ENCODE measurements at regions not wholly inside any gene's neighbourhood (a gene's known extent, or its start where the extent isn't known, plus 50 kb on each side); places are given as distances from the start of the nearest gene placed in this dataset.
A peak's percentile ranks its signal among the peaks of the same experiment; 100 is the strongest.

DNA sequence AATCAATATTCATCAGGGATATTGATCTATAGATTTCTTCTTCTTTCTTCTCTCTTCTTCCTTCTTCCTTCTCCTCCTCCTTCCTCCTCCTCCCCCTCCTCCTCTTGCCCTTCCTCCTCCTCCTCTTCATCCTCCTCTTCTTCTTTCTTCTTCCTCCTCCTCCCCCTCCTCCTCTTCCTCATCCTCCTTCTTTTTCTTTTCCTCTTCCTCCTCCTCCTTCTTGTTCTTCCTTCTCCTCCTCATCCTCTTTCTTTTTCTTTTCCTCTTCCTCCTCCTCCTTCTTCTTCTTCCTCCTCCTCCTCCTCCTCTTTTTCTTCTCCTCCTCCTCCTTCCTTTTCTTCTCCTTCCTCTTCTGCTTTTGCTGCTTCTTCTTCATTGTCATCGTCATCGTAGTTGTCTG is 52.4 kb upstream of the SERINC1 start:
- DNase-seq = no peak

DNA sequence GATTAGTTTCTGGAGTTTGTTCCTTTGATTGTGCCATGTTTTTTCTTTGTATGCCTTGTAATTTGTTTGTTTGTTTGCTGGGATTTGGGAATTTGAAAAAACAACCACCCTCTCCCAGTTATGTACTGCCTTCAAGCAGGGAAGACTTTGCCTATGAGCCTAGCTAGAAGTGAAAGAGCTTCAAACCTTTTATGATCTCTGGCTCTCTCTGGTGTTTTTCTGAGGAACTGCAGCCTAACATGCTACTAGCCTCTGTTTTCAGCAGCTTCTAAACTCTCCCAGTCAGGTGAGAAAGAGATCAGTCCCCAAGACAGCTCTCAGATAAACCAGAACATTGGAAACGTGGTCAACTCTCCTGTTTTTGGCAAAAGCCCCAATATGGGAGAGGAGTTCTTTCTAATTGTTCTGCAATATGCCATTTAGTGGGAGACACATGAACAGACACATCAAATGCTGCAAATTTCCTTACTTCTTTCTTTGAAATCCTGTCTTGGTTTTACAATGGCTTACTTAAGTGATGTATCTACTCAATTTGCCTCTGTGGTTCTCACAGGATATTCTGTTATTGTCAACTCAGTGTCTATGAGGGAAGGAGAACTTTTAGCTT is 58.9 kb upstream of the SERINC1 start:
- peak; percentile 72 for DNase-seq

DNA sequence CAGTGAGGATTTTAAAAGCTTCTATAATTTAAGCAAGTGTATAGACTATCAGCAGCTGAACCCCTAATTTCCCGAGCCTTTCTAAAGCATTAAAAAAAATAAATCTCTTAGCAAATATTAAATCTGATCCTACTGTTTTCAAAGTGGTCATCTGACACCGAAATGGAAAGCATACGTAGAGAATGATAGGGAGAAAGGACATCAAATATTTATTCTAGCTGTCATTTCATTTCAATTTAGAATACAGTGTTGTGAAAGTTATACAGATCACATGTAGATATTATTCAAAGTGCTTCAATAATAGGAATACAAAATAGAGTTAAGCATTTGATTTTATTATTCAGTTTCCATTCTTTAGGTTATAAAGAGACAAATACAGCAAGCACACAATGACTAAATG is 61.9 kb upstream of the PKIB start:
- DNase-seq = peak; percentile 68

DNA sequence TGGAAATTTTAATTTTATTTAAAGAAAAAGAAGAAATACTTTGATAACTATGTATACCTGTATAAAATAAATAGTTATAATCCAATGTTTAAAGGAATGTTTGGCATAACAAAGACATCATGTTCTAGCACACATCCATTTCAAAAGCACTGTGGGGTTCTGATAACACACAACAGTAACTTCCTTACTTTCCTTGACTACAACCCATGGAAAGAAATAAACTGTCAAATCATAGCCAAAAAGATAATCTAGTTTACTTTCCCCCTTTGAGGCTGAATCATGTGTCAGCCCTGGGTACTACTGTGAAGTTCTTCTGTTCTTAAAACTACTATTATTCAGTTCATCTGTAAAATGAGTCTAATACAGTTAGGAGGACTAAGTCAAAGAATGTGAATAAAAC is 61.4 kb upstream of the PKIB start:
- DNase-seq = no peak

DNA sequence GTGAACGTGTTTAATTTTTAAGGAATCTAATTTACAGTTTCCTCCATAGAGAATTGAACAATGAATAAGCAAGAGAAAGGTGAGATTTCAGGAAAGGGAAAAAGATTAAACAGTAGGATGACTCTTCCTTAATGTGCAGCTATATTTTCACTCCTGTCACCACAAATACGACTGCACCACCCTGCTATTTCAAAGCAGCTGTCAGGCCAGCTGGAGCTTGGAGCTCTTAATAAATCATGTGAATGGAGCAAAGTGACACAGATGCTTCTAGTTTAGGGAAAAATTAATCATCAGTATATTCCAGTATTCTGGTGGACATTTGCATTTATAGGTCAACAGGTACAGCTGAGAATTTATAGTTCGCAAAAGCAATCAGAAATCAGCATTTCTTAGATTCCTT is 56.5 kb upstream of the PKIB start:
- peak; percentile 4 for DNase-seq

DNA sequence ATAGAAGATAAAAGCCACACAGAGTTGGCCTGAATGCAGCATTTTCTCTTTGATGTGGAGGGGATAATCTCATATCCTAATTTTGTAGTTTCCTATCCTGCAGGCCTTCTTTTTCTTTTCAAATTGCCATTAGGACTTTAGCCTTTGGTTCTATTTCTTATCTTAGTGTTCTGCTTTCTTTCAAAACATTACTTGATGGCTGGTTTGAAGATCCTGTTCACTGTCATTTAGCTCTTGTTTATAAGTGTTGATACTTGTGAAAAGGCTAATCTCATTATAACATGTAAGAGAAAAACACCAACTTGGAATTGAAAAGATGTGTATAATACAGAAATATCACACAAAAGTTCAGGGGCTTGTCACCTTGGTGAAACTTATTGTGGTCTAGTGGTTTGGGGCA is 54.6 kb upstream of the PKIB start:
- DNase-seq = no peak

DNA sequence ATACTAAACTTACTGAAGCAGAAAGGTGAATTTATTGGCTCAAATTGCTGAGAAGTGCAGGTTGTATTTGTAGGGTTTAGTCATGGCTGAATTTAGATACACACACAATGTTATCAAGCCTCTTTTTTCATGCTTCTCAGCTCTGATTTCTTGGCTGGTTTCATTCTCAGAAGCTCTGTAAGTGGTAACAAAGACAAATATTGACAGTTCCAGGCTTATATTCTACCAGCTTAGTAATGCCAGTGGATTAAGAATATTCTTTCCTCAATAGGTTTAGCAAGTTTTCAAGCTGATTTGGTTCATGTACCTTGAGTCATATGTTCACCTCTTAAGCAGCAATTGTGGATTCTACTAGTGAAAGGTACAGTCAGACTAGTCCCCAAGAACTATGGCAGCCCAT is 52.1 kb upstream of the PKIB start:
- no peak for DNase-seq
